ENCODE measurements at regions not wholly inside any gene's neighbourhood (a gene's known extent, or its start where the extent isn't known, plus 50 kb on each side); places are given as distances from the start of the nearest gene placed in this dataset.

DNA sequence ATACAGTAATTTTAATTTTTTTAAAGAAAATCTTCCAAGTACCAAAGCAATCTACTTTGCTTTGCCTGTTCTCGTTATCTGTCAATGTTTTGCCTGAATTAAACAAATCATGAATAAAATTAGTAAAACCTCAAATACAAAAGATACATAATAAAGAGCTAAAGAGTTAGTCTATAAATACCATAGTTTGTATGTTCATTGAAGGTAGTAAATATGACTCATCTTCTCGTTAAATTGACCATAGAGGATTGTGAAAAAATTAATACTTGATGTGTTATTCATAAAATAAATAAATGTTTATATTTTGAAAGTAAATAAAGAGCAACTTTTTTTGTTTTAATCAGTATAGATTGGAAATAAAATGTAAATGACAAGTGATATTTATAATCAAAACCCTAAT lies 246.5 kb upstream of the PLSCR5 start:
- Mint-ChIP-seq H3K9me3 (no peaks in the 10 kb centered on the region), H3K27me3 (ENCODE audit: insufficient read depth, low read depth, poor library complexity) (no peaks in the 10 kb centered on the region), H3K4me1 (peaks cover 6% of the 10 kb centered on the region), H3K36me3 (ENCODE audit: low read depth) (no peaks in the 10 kb centered on the region), H3K4me3 (no peak overlapping the region), H3K27ac (no peak overlapping the region)
- no peaks in the 10 kb centered on the region for H3K79me2 ChIP-seq (replicated peaks; ENCODE audit: insufficient read depth)
- no peak for ATAC-seq
- no peaks in the 10 kb centered on the region for H3K27me3 ChIP-seq (ENCODE audit: insufficient read depth)
- no peaks in the 10 kb centered on the region for H3K9me2 ChIP-seq (ENCODE audit: insufficient read depth)
- no peak overlapping the region for H3K4me2 ChIP-seq
- H3F3A ChIP-seq (replicated peaks; ENCODE audit: low read depth): no peaks in the 10 kb centered on the region
- no peak for DNase-seq (ENCODE audit: low spot score)
- no peaks in the 10 kb centered on the region for H3K36me3 ChIP-seq (ENCODE audit: insufficient read depth)
- TF ChIP-seq JUNB (IDR thresholded peaks at IDR 0.05; ENCODE audit: unreplicated experiment) (no peak), NANOG (IDR thresholded peaks at IDR 0.05; ENCODE audit: borderline replicate concordance) (no peak), REST (IDR thresholded peaks at IDR 0.05; ENCODE audit: unreplicated experiment) (no peak), CREB1 (CRISPR knock-in tag; IDR thresholded peaks at IDR 0.05; ENCODE audit: low read depth) (no peak), ZNF114 (CRISPR knock-in tag; IDR thresholded peaks at IDR 0.05) (no peak), STAT1 (IDR thresholded peaks at IDR 0.05; ENCODE audit: unreplicated experiment) (no peak), ZNF331 (CRISPR knock-in tag; IDR thresholded peaks at IDR 0.05; ENCODE audit: low read depth) (no peak), EZH2phosphoT487 (IDR thresholded peaks at IDR 0.05; ENCODE audit: unreplicated experiment) (no peak), EZH2 (IDR thresholded peaks at IDR 0.05; ENCODE audit: low read depth, unreplicated experiment) (no peak), POLR2AphosphoS5 (IDR thresholded peaks at IDR 0.05; ENCODE audit: low read depth) (no peak)
- TF ChIP-seq, protein P1, sequence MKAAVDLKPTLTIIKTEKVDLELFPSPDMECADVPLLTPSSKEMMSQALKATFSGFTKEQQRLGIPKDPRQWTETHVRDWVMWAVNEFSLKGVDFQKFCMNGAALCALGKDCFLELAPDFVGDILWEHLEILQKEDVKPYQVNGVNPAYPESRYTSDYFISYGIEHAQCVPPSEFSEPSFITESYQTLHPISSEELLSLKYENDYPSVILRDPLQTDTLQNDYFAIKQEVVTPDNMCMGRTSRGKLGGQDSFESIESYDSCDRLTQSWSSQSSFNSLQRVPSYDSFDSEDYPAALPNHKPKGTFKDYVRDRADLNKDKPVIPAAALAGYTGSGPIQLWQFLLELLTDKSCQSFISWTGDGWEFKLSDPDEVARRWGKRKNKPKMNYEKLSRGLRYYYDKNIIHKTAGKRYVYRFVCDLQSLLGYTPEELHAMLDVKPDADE (IDR thresholded peaks at IDR 0.05): no peak
- TF ChIP-seq, protein P2, sequence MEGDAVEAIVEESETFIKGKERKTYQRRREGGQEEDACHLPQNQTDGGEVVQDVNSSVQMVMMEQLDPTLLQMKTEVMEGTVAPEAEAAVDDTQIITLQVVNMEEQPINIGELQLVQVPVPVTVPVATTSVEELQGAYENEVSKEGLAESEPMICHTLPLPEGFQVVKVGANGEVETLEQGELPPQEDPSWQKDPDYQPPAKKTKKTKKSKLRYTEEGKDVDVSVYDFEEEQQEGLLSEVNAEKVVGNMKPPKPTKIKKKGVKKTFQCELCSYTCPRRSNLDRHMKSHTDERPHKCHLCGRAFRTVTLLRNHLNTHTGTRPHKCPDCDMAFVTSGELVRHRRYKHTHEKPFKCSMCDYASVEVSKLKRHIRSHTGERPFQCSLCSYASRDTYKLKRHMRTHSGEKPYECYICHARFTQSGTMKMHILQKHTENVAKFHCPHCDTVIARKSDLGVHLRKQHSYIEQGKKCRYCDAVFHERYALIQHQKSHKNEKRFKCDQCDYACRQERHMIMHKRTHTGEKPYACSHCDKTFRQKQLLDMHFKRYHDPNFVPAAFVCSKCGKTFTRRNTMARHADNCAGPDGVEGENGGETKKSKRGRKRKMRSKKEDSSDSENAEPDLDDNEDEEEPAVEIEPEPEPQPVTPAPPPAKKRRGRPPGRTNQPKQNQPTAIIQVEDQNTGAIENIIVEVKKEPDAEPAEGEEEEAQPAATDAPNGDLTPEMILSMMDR (conservative IDR thresholded peaks at IDR 0.05; ENCODE audit: low read depth in 2 of 2): no peak
- TF ChIP-seq, protein P3, sequence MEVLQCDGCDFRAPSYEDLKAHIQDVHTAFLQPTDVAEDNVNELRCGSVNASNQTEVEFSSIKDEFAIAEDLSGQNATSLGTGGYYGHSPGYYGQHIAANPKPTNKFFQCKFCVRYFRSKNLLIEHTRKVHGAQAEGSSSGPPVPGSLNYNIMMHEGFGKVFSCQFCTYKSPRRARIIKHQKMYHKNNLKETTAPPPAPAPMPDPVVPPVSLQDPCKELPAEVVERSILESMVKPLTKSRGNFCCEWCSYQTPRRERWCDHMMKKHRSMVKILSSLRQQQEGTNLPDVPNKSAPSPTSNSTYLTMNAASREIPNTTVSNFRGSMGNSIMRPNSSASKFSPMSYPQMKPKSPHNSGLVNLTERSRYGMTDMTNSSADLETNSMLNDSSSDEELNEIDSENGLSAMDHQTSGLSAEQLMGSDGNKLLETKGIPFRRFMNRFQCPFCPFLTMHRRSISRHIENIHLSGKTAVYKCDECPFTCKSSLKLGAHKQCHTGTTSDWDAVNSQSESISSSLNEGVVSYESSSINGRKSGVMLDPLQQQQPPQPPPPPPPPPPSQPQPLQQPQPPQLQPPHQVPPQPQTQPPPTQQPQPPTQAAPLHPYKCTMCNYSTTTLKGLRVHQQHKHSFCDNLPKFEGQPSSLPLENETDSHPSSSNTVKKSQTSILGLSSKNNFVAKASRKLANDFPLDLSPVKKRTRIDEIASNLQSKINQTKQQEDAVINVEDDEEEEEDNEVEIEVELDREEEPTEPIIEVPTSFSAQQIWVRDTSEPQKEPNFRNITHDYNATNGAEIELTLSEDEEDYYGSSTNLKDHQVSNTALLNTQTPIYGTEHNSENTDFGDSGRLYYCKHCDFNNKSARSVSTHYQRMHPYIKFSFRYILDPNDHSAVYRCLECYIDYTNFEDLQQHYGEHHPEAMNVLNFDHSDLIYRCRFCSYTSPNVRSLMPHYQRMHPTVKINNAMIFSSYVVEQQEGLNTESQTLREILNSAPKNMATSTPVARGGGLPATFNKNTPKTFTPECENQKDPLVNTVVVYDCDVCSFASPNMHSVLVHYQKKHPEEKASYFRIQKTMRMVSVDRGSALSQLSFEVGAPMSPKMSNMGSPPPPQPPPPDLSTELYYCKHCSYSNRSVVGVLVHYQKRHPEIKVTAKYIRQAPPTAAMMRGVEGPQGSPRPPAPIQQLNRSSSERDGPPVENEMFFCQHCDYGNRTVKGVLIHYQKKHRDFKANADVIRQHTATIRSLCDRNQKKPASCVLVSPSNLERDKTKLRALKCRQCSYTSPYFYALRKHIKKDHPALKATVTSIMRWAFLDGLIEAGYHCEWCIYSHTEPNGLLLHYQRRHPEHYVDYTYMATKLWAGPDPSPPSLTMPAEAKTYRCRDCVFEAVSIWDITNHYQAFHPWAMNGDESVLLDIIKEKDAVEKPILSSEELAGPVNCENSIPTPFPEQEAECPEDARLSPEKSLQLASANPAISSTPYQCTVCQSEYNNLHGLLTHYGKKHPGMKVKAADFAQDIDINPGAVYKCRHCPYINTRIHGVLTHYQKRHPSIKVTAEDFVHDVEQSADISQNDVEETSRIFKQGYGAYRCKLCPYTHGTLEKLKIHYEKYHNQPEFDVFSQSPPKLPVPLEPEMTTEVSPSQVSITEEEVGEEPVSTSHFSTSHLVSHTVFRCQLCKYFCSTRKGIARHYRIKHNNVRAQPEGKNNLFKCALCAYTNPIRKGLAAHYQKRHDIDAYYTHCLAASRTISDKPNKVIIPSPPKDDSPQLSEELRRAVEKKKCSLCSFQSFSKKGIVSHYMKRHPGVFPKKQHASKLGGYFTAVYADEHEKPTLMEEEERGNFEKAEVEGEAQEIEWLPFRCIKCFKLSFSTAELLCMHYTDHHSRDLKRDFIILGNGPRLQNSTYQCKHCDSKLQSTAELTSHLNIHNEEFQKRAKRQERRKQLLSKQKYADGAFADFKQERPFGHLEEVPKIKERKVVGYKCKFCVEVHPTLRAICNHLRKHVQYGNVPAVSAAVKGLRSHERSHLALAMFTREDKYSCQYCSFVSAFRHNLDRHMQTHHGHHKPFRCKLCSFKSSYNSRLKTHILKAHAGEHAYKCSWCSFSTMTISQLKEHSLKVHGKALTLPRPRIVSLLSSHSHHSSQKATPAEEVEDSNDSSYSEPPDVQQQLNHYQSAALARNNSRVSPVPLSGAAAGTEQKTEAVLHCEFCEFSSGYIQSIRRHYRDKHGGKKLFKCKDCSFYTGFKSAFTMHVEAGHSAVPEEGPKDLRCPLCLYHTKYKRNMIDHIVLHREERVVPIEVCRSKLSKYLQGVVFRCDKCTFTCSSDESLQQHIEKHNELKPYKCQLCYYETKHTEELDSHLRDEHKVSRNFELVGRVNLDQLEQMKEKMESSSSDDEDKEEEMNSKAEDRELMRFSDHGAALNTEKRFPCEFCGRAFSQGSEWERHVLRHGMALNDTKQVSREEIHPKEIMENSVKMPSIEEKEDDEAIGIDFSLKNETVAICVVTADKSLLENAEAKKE (CRISPR knock-in tag; IDR thresholded peaks at IDR 0.05): no peak
- H2AFZ ChIP-seq: no peak overlapping the region
- no peaks in the 10 kb centered on the region for H4K20me1 ChIP-seq (replicated peaks; ENCODE audit: insufficient read depth)
- no peak overlapping the region for H3K27ac ChIP-seq (ENCODE audit: low read depth)
- H3K4me1 ChIP-seq (ENCODE audit: insufficient read depth): peaks cover 6% of the 10 kb centered on the region
- H3K4me3 ChIP-seq: no peak overlapping the region
